ENCODE measurements at regions not wholly inside any gene's neighbourhood (a gene's known extent, or its start where the extent isn't known, plus 50 kb on each side); places are given as distances from the start of the nearest gene placed in this dataset.
A peak's percentile ranks its signal among the peaks of the same experiment; 100 is the strongest.

DNA sequence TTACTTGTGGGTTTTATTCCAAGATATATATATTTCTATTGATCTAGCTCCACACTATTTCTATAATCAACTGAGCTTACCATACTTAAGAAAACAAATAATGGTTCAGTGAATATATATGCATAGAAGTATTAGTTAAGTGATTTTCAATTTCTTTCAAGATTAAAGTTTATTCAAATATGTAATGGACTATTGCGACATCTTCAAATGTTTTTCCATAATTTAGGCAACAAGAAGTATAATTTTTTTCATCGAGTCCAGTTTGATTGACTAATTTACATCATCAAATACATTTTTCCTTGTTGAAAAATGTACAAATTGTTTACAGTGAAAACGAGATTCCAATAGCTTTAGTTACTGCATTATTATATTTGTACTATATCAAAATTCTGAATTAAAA is 528.6 kb downstream of the PTPRC start:
- FAIRE-seq, result no peak

DNA sequence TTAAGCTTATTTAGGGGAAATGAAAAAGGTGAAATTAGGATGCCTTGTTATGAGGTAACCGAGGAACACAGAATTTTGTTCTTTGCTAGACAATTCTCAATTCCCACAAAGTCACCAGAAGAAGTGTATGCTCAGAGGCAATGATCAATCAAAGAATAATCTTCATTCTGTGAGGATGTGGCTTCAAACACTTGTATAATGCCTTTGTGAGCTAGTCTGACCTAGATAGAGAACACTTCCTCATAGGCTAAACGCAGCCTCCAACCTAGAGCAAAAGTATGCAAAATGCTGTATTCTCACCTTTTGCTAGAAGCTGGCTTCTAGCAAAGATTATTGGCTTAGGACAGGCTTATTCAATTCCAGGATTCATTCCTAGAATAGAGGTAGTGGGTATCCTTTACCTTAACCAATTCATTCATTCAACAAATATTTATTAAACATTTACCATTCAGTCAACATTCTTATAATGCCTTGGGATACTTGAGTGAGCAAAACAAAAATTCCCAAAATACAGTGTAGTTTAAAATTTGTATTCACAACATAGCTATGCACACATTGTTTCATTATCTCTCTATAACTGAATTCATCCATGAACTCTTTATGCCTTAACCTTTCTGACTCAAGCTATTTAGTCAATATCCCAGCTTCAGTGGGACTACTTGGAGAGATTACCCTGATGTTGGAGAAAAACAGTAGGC is 530.2 kb downstream of the PTPRC start:
- no peak for FAIRE-seq

DNA sequence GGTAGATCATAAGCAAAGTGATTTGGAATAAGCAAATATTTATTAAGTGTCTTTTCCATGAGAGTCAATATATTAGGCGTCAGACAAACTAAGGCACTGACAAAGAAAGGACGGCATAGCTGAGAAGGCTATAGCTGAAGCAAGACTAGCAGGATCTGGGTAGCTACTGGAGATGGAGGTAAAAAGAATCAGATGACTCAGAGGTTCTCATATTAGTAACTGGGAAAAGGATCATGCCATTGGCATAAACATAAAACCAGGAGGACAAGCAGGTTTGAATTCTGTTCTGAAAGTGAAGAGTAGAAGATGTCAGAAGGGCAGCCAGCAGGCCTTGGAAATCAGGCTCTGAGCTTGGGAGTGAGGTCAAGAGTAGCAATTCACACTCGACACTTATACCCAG is 531.9 kb downstream of the PTPRC start:
- FAIRE-seq, result no peak

DNA sequence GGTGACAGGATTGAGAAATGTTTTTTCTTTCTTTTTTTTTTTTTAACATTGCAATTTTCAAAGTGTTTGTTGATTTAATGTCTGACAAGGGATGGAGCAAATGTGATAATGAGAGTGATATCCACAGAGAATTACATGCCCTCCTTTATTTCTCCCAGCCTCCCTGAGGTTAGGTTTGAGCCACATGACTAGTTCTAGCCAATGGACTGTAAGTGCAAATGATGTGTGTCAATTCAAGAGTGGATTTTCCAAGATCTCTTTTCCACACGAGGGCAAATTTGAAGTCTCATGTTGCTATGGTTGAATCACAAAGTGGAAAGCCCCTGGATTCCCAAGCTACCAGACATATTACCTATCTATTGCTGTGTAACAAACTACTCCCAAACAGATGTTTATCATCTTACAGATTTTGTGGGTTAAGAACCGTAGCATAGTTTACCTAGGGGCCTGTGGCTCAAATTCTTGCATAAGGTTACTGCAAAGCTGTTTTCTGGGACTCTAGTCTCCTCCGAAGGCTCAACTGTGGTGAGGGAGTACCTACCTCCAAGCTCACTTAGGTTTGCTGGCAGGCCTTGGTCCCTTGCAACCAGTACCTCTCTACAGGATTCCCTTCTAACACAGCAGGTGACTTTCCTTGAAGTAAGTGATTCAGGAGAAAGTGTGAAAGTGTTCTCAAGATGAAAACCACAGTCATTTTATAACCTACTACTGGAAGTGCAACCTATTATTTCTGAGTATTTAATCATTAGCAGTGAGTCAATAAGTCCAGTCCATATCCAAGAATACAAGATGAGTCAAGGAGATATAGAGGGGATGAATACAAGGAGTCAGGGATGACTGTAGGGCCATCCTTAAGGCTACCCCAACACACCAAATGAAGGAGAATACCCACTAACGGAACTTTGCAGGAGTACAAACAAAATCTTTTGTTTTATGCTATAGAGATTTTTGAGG is 533.6 kb downstream of the PTPRC start:
- FAIRE-seq, result no peak

DNA sequence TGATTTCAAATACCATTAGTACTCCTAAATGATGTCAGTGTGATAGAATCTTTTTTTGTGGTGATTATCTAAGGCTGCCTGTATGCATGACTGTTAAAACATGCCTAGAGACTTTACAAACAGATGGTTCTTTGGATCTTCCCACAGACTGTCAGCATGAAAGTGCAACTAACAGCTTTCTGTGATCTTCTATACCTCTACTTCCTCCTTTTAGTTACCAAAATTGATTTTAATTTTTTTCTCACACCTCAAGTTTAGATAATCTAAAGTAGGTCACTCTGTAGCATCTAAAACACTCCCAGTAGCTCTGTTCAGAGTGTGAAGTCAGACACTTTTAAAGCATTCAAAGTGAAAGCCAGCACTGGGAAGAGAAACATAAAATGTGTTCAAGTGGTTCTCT is 534.5 kb downstream of the PTPRC start:
- FAIRE-seq, result peak; percentile 15

DNA sequence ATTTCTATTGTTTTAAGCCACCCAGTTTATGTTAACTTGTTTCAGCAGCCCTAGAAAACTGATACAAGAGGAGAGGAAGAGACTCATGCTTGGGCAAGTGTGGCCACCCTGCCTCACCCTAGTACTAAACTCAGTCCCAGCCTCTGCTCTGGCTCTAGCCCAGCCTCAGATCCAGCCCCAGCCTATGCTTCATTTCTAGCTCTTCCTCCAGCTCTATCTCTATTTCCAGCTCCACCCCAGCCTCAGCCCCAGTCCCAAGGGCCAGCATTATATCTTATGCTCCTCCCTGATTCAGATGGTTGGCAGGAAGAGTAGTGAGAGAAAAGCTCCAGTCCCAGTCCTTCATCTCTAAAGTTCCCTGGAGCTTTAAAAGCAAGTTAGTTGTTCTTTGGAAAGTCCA is 535.5 kb downstream of the PTPRC start:
- no peak for FAIRE-seq

DNA sequence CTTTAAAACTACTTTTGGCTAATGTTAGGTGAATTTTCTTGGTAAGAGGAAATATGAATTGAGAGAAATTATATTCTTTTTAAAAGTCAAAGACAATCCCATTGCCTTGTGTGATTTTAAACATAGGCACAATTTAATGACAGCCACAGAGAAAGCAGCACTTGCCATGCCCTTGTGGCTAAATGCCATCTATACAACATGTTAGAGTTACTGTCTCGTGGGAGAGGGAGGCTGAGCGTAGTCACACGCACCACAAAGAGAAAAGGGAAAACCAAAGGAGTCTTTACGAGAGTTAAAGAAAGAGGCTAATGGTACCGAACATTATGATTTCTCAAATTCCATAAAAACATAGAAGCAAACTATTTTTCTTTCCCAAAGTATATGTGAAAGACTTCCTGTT is 537.9 kb downstream of the PTPRC start:
- no peak for FAIRE-seq

DNA sequence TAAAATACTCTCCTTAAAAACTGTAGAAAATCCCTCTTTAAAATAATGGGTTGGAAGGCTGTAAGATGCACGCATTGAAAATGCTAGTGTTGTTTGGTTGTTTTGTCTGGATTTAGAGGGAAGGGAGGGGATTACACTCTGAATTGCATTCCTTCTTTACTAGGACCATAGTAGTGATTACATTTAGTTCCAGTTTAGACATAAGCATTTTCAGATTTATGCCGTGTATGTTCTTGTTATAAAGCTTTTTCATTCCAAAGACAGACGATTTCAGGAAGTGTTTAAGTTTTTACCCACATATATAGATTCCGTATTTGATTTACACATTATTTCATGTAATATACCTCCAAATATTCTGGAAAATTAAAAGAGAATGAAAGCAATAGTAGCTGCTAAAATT is 538.4 kb downstream of the PTPRC start:
- no peak for FAIRE-seq

DNA sequence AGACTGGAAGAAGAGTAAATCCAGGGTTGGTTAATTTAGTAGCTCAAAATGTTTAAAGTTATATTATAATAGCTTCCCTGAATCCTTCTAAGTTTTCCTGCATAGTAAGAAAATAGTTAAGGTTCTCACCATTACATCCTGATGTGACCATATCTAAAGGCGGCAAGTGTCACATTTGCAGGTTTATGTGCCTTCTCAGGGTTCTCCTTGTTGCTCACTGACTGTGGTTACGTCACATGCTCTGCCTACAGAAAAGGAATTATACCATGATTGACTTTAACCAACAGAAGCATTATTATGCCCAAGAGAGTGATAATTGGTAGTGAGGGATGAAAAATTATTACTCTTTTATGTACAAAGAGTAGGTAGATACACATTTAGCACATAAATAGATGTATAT is 539.8 kb downstream of the PTPRC start:
- no peak for FAIRE-seq

DNA sequence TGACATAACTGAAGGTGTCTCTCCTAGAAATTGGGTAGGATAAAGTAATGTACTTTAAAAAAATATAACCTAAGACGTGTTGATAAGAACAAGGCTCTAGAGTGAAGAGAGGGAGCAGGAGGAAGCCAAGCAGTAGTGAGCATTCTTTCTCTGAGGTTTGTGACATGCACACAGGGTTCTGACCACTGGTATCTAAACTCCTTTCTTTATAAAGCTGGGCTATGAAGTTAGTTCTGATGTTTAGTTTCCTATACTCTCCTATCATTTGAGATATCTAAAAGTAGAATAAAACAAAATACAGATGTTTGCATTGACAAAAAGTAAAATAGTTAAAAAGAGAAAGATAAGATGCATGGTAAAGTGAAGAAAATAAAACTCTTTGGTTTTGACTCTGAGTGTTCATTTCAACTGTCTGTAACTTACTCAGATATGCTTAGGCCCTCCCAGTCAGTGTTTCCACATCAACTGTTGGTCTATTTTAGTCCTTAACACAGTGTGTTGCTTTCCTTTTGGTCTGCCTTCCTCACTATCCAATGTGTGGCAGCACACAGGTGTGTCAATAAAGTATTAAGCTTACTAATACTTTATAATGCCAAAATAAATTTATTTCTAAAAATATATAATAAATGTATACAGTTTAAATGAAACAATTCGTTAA is 543.5 kb downstream of the PTPRC start:
- FAIRE-seq, result no peak

DNA sequence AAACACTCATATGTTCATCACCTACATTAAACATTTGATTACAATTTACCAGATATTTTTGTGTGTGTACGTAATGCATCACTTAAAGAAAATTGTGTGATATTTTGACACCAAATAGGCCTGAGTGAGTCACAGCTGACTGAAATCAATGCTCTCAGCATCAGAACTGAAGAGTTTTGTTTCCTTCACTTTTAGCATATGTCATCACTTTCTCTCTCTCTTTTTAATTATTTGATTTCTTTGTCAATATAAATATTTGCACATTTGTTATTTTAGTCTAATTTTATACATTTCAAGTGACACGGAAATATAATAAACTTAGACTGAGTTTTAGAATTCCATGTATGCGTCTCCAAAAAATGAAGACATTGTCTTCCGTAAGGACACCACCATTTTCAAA is 545.3 kb downstream of the PTPRC start:
- FAIRE-seq, result no peak

DNA sequence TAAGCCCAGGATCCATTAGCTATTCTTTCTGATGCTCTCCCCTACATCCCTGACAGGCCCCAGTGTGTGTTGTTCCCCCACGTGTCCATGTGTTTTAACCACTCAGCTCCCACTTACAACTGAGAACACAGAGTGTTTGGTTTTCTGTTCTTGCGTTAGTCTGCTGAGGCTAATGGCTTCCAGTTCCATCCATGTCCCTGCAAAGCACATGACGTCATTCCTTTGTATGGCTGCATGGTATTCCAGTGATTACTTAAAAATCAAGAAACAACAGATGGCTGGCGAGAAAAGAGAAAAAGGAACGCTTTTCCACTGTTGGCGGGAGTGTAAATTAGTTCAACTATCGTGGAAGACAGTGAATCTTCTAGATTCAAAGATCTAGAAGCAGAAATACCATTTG is 556.0 kb downstream of the PTPRC start:
- FAIRE-seq, result no peak

DNA sequence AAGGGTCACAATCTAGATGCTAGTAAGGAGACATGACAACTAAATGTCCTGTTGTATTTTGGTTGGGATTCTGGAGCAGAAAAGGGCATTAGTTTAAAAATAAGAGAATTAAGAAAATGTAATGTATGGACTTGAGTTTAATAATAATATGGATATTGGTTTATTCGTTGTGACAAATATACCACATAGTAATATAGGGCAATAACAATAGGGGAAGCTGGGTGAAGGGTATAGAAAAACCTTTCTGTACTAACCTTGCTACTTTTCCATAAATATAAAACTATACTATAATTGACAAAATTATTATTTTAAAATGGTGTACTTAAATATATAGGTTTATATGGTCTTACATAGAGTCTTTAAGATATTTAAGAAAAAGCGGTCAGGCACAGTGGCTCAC is 558.9 kb downstream of the PTPRC start:
- no peak for FAIRE-seq

DNA sequence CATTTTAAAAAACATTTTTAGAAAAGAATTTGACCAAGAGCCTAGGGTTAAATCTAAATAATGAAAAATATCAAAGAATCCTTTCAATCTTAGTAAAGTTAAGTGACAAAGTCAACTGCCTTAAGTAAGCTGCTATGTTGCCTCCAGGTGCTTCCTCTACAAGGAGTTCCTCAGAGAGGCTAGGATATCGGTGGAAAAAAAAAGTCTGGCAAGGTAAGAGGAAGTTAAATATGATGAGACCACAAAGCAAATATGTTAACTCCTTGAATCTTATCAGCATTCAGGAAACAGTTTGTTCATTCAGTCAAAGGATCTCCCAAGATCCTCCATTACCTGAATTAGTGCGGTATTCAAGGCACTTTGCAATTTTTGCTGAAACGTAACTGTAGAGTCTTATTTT is 563.5 kb downstream of the PTPRC start:
- FAIRE-seq, result no peak

DNA sequence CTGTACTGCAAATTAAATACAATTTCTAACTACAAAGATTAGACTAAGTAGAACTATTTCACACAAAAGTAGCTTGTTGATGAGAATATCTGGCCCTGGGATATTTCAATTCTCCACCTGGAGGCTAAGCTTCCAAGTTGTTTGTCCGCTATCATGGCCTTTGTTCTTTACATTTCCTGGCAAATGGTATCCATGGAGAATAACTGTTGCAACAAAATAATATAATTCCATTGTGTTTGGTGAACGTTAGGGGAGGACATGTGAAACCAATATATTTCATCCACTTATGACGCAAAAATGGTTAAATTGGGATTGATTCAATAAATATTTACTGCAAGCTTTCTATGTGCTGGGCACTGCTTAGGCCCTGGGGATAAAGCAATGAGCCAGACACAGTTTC is 565.4 kb downstream of the PTPRC start:
- no peak for FAIRE-seq

DNA sequence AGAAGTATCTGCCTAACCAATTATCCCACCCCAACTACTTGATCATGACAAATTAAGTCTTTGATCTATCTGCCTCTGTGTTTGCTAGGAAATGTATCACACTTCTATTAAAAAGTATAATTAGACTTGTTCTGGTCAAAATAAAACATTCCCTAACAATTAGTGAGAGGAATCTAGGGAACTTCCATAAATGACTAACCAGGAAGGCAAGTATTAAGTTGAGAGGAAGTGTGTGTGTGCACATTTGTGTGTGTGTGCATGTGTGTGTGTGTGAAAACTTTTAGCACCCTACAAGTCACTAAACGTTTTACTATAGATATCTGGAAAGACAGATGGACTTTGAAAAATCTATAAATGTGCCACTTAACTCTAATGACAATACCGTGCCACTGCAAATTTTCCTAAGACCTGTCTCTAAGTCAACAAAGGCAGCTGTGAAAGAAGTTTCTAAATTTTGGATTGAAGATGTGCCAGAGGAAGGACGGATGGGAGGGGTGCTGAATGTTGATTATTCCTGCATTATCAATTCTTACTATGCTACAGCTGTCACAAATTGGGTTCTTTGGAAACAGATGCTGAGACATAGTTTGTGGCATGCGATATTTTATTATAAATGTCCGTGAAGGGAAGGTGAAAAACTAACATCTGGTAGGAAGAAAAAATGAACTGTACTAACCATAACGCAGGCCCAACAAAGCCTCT is 567.1 kb downstream of the PTPRC start:
- no peak for FAIRE-seq

DNA sequence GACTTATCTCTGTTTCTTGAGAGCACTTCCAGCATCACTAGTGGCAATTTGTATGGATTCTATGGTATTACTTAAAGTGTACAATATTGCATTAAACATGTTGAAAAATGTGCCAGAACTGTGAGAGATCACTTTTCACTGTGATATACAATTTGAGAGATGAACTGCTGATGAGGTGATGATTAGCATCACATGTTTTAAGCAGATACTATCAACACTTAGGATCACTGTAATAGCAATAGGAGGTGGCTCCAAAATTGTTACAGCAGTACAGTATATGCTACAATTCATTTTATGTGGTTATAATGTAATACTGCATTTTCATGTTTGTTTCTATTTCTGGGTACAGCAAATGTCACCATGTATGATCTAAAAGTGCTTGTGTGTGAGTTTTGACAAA is 570.0 kb downstream of the PTPRC start:
- FAIRE-seq, result no peak

DNA sequence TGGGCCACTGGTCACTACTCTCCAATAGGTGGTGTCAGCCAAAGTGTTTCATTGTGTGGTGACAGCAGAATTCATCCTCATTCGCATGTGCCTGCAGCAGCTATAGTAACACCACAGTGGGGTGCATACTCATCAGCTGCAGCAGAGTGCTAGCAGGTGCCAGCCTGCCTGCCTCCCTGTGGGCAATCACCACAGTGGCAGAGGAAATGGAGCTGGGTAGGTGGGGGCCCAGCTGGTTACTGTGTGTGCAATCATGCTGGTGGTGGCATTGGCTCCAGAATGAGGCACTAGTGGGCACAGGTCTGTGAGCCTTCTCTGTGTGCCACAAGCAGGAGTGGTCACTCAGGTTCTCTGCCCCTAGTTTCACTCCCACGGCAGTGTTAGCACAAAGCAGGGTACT is 579.2 kb downstream of the PTPRC start:
- FAIRE-seq, result no peak

DNA sequence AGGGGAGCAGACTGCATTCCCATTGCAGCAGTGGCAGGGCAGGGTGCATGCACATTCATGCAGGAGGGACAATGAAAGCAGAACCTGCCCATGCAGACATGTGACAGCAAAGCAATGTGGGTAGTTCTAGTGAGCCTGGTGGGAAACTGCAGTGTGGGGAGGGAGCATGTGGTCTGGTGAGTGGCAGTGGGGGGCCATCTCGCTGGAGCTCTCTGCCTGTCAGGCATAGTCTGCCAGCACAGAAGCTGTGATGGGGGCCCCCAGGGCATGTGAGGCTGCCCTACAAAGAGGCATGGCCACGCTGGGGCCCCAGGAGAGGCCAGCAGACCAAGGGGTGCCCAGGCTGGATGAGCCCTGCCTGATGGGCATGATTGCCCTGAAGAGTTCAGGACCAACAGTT is 579.7 kb downstream of the PTPRC start:
- FAIRE-seq, result no peak

DNA sequence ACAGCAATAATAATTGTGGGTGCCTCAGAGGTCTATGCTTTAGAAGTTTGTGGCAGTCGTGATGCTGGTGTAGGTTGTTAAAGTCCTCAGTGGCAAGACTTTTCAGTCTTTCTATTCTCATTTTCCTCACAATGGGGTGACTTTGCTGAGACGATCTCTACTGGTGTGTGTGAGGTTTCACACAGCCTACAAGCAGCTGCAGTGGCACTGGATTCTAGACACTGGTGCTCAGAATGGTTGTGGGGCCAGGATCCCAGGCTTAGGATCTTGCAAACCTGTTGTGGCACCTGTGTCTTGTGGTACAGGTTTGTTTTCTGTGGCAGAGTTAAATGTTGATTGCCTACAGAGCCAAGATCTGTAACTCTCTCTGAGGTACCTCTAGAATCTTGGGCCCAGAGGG is 581.2 kb downstream of the PTPRC start:
- no peak for FAIRE-seq

DNA sequence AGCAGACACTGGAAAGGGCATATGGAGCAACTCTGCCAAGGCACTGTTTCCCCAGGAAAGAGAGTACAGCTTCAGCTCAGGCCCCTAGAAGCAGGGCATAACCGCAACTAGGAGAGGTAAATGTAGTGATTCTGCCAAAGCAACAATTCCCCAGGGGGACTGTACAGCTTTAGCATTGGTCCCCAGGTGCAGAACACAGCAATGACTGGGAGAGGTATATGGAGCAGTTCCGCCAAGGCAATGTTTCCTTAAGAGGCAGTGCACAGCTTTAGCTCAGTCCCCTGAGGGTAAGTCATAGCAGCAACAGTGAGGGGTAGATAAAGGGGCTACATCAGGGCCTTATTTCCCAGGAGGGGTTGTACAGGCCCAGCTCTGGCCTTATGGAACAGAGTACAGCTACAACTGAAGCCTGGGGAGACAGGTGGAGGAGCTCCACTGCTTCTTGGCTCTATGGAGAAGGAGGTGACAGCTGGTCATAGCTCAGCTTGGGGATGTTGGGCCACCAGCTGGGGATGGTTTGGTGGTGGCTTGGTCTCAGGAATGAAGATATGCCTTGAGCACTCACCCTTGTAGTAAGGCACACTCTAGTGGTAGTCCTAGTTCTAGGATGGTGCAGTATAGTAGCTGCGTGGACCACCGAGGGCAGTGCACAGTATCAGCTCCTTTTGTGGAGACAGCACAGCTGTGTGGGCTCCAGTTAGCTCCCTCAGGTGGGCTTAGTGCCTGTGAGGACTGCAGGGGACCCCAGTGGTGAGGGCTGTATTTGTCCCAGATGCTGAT is 582.7 kb downstream of the PTPRC start:
- no peak for FAIRE-seq

DNA sequence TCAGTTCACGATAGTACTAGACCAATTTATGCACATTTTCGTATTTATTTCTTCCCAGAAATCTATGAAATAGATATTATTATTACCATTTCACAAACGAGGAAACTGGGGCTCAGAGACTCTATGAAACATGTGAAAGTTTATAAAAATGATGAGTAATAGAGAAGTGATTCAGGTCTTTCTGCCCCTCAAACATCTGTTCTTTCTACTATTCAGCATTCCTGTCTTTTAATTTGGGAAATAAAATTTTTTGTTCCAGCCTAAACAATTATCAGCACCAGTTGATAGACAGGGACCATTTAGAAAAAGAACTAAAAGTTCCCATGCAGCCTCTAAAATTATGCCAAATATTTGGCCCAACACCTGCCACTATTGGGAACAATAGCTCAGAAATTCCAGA is 585.1 kb downstream of the PTPRC start:
- FAIRE-seq, result no peak
